MM.1S (cell line): ENCODE measurements at regions not wholly inside any gene's neighbourhood (a gene's known extent, or its start where the extent isn't known, plus 50 kb on each side); places are given as distances from the start of the nearest gene placed in this dataset.

Experiments used
- DNase-seq: peaks from one replicate; pipeline ENCODE4 v3.0.0-alpha.2; 2015
- H2AFZ ChIP-seq: fragments of 300-600 bp; sonication (generic); 2 replicates; pipeline ENCODE4 v1.6.0; 2016; ENCODE audit warnings: antibody characterized with exemption, low read length
- H3F3A ChIP-seq: fragments of 300-600 bp; sonication (generic); 2 replicates; pipeline ENCODE4 v1.6.1; 2016; ENCODE audit warnings: mild to moderate bottlenecking, antibody characterized with exemption, low read length, moderate library complexity, mixed read lengths; ENCODE audit not compliant: insufficient read depth
- H3K27ac ChIP-seq: fragments of 300-600 bp; sonication (generic); 2 replicates; pipeline ENCODE4 v1.5.1; 2016; ENCODE audit warnings: mild to moderate bottlenecking, low read length
- H3K27me3 ChIP-seq: fragments of 300-600 bp; sonication (generic); replicated peaks from 2 replicates; pipeline ENCODE4 v1.6.0; 2016; ENCODE audit warnings: low read length; ENCODE audit not compliant: insufficient read depth
- H3K36me3 ChIP-seq: fragments of 300-600 bp; sonication (generic); replicated peaks from 2 replicates; pipeline ENCODE4 v1.6.1; 2016; ENCODE audit warnings: mild to moderate bottlenecking, low read length, mixed read lengths; ENCODE audit not compliant: insufficient read depth
- H3K4me1 ChIP-seq: fragments of 300-600 bp; sonication (generic); 2 replicates; pipeline ENCODE4 v1.6.1; 2016; ENCODE audit warnings: low read length, mixed read lengths
- H3K4me2 ChIP-seq: fragments of 300-600 bp; sonication (generic); 2 replicates; pipeline ENCODE4 v1.6.0; 2016; ENCODE audit warnings: low read depth, low read length
- H3K4me3 ChIP-seq: fragments of 300-600 bp; sonication (generic); 2 replicates; pipeline ENCODE4 v1.5.1; 2016; ENCODE audit warnings: low read length, mixed read lengths
- H3K79me2 ChIP-seq: fragments of 300-600 bp; sonication (generic); 2 replicates; pipeline ENCODE4 v1.6.1; 2016; ENCODE audit warnings: mixed run types, low read length, mixed read lengths
- H3K9ac ChIP-seq: fragments of 300-600 bp; sonication (generic); 2 replicates; pipeline ENCODE4 v1.6.1; 2016; ENCODE audit warnings: low read length, mixed read lengths
- H3K9me2 ChIP-seq: fragments of 300-600 bp; sonication (generic); replicated peaks from 2 replicates; pipeline ENCODE4 v1.6.1; 2016; ENCODE audit warnings: mild to moderate bottlenecking, low read length, mixed read lengths; ENCODE audit not compliant: insufficient read depth
- H3K9me3 ChIP-seq: fragments of 300-600 bp; sonication (generic); replicated peaks from 2 replicates; pipeline ENCODE4 v1.6.1; 2016; ENCODE audit warnings: mild to moderate bottlenecking, low read length, mixed read lengths; ENCODE audit not compliant: insufficient read depth
- H4K20me1 ChIP-seq: fragments of 300-600 bp; sonication (generic); 2 replicates; pipeline ENCODE4 v1.6.1; 2016; ENCODE audit warnings: mild to moderate bottlenecking, low read length, moderate library complexity, mixed read lengths; ENCODE audit not compliant: insufficient read depth
- CTCF ChIP-seq: fragments of 300-600 bp; sonication (generic); IDR thresholded peaks from 2 replicates; pipeline ENCODE4 v1.5.1; 2016; ENCODE audit warnings: antibody characterized with exemption, low read length, mixed read lengths
- EZH2 ChIP-seq: fragments of 300-600 bp; sonication (generic); optimal IDR thresholded peaks from 2 replicates; pipeline ENCODE3; 2017; ENCODE audit warnings: low read depth, mild to moderate bottlenecking, antibody characterized with exemption, low read length, mixed read lengths
- EZH2phosphoT487 ChIP-seq: fragments of 300-600 bp; sonication (generic); IDR thresholded peaks from 2 replicates; pipeline ENCODE4 v1.6.1; 2018; ENCODE audit warnings: antibody characterized with exemption, low read length

- H2AFZ ChIP-seq = no peak overlapping the region
- H3K9me2 ChIP-seq = no peaks in the 10 kb centered on the region
- H3K4me2 ChIP-seq = 0 out of 2 replicates have a peak overlapping the region, but pooled peaks have one; percentile 9
Measured at GRCh38 chr18:39318008-39318407, 1752.4 kb upstream of the CELF4 start.

GRCh38 chr18:39314595-39314994 lies 1749.0 kb upstream of the CELF4 start:
- Histone ChIP-seq H2AFZ (no peak overlapping the region), H3K9ac (no peak overlapping the region), H3K9me2 (no peaks in the 10 kb centered on the region), H3K4me1 (peaks cover 8% of the 10 kb centered on the region; the same call in 1 of the 2 replicates), H3K27ac (no peak overlapping the region), H3K4me3 (no peak overlapping the region), H3K79me2 (no peaks in the 10 kb centered on the region), H3K9me3 (no peaks in the 10 kb centered on the region), H4K20me1 (no peaks in the 10 kb centered on the region), H3F3A (no peaks in the 10 kb centered on the region), H3K4me2 (no peak overlapping the region), H3K36me3 (no peaks in the 10 kb centered on the region), H3K27me3 (no peaks in the 10 kb centered on the region)
- TF ChIP-seq EZH2phosphoT487 (no peak), EZH2 (no peak), CTCF (no peak)
- no peak for DNase-seq

More at GRCh38 chr18:39318008-39318407, 1752.4 kb upstream of the CELF4 start:
- Histone ChIP-seq H4K20me1 (no peaks in the 10 kb centered on the region), H3K4me1 (peaks cover 8% of the 10 kb centered on the region; the same call in 1 of the 2 replicates), H3K9me3 (no peaks in the 10 kb centered on the region), H3K4me3 (no peak overlapping the region), H3K9ac (no peak overlapping the region), H3K36me3 (no peaks in the 10 kb centered on the region), H3K27ac (no peak overlapping the region), H3K27me3 (no peaks in the 10 kb centered on the region), H3F3A (no peaks in the 10 kb centered on the region), H3K79me2 (no peaks in the 10 kb centered on the region)
- peak; percentile 52 for DNase-seq
- TF ChIP-seq EZH2phosphoT487 (no peak), EZH2 (no peak), CTCF (no peak)

- Histone ChIP-seq H3K9me2 (no peaks in the 10 kb centered on the region), H3K4me3 (no peak overlapping the region), H3K27me3 (no peaks in the 10 kb centered on the region), H4K20me1 (no peaks in the 10 kb centered on the region), H3K36me3 (no peaks in the 10 kb centered on the region), H3K4me1 (peaks cover 8% of the 10 kb centered on the region; the same call in 1 of the 2 replicates), H3K9ac (no peak overlapping the region), H2AFZ (no peak overlapping the region), H3K4me2 (no peak overlapping the region), H3K79me2 (no peaks in the 10 kb centered on the region), H3K27ac (no peak overlapping the region), H3K9me3 (no peaks in the 10 kb centered on the region), H3F3A (no peaks in the 10 kb centered on the region)
- no peak for DNase-seq
- no peak for TF ChIP-seq EZH2phosphoT487
- TF ChIP-seq EZH2 = no peak
- no peak for TF ChIP-seq CTCF
Measured at GRCh38 chr18:39313992-39314391, 1748.4 kb upstream of the CELF4 start.
